Gastrocnemius medialis (tissue), 4 donors: ENCODE measurements at regions not wholly inside any gene's neighbourhood (a gene's known extent, or its start where the extent isn't known, plus 50 kb on each side); places are given as distances from the start of the nearest gene placed in this dataset.

Experiments
- ATAC-seq, 2 donors: fragments of 150-250 bp; one replicate each; pipeline ENCODE4 v1.9.1; 2016
- DNase-seq, 2 donors: peaks; one replicate each; pipeline ENCODE4 v3.0.0-alpha.2; 2019
- H3K27ac ChIP-seq, 4 donors: fragments of 200-600 bp; sonication (generic); 1 replicate in 1 of 4; 2 replicates in 3 of 4; pipeline ENCODE4 v1.5.1; 2016 to 2018; ENCODE audit warnings: mild to moderate bottlenecking in 2 of 4, moderate library complexity in 1 of 4
- H3K27me3 ChIP-seq, 3 donors: fragments of 200-600 bp; sonication (generic) in 2 of 3; 1 replicate in 1 of 3; 2 replicates in 2 of 3; pipeline versions ENCODE4 v1.5.1 to v1.6.0; 2016 to 2019; ENCODE audit warnings: mild to moderate bottlenecking in 1 of 3, moderate library complexity in 1 of 3
- H3K36me3 ChIP-seq, 2 donors: fragments of 200-600 bp; sonication (generic) in 1 of 2; one replicate each; pipeline ENCODE4 v1.5.1; 2017 to 2018
- H3K4me1 ChIP-seq, 2 donors: fragments of 200-600 bp; sonication (generic) in 1 of 2; one replicate each; pipeline ENCODE4 v1.5.1; 2016 to 2017; ENCODE audit warnings: mild to moderate bottlenecking in 2 of 2
- H3K4me3 ChIP-seq, 4 donors: fragments of 200-600 bp; sonication (generic) in 3 of 4; 1 replicate in 1 of 4; 2 replicates in 3 of 4; pipeline ENCODE4 v1.5.1; 2016 to 2019; ENCODE audit warnings: mild to moderate bottlenecking in 2 of 4
- H3K9me3 ChIP-seq, 3 donors: fragments of 200-600 bp; sonication (generic) in 2 of 3; 1 replicate in 1 of 3; 2 replicates in 2 of 3; pipeline ENCODE4 v1.5.1; 2016 to 2019
- CTCF ChIP-seq, 5 experiments: fragments of 450-650 bp in 3 of 5; fragments of 200-600 bp in 2 of 5; sonication (generic) in 2 of 5; IDR thresholded peaks in 4 of 5; conservative IDR thresholded peaks in 1 of 5; 1 replicate in 4 of 5; 2 replicates in 1 of 5; pipeline ENCODE4 v1.5.1; 2016 to 2019; ENCODE audit warnings: antibody characterized with exemption in 5 of 5, mild to moderate bottlenecking in 3 of 5, moderate library complexity in 3 of 5
- POLR2A ChIP-seq, 2 donors: fragments of 450-650 bp; IDR thresholded peaks; one replicate each; pipeline ENCODE4 v1.6.1; 2017; ENCODE audit warnings: antibody characterized with exemption in 2 of 2, mild to moderate bottlenecking in 2 of 2, moderate library complexity in 2 of 2
- in situ Hi-C, 4 donors: fragments of 200-750 bp; cut with MboI; loops; one replicate each; pipeline versions ENCODE4 v1.15.0 to v1.8.0; 2017; ENCODE audit warnings: low sequenced_read_pairs in 4 of 4
- intact Hi-C: fragments of 100-400 bp; cut with DNase I; formaldehyde crosslinking; loops from one replicate; pipeline ENCODE4 v1.15.1; 2023; ENCODE audit warnings: low total_unique reads

- ATAC-seq: no peak
- no peak for TF ChIP-seq POLR2A (IDR thresholded peaks at IDR 0.05)
- no peak for TF ChIP-seq CTCF (IDR thresholded peaks at IDR 0.05 in 4 of 5, conservative IDR thresholded peaks at IDR 0.05 in 1 of 5)
- intact Hi-C loops: loop anchor here (2.0 to 5.0 kb wide), 2 partner anchors 66 to 304 kb away; no protein-coding TSS in a partner anchor
Observed at GRCh38 chr2:45172760-45173392, 163.6 kb upstream of the SIX2 start.

GRCh38 chr2:45172142-45172541, 162.9 kb upstream of the SIX2 start:
- no peak for ATAC-seq
- DNase-seq: no peak
- Histone ChIP-seq H3K36me3 (no peaks in the 10 kb centered on the region), H3K4me3 (no peak overlapping the region), H3K9me3 (no peaks in the 10 kb centered on the region), H3K27ac (peak overlapping the region in 2 of 4 donors; percentile 26 to 57), H3K4me1 (peaks cover 6 to 10% of the 10 kb centered on the region in 2 donors), H3K27me3 (peaks cover 23 to 36% (median 25%) of the 10 kb centered on the region in 3 donors)
- no peak for TF ChIP-seq POLR2A (IDR thresholded peaks at IDR 0.05)
- no peak for TF ChIP-seq CTCF (IDR thresholded peaks at IDR 0.05 in 4 of 5, conservative IDR thresholded peaks at IDR 0.05 in 1 of 5)
- intact Hi-C loops (loop anchor here (2.0 to 5.0 kb wide), 2 partner anchors 67 to 305 kb away; no protein-coding TSS in a partner anchor), in situ Hi-C loops (loop anchor here in 2 of 4 donors (25.0 kb wide), 2 partner anchors 185 to 315 kb away; no protein-coding TSS in a partner anchor)

More at GRCh38 chr2:45172760-45173392, 163.6 kb upstream of the SIX2 start:
- peaks cover 16 to 29% (median 17%) of the 10 kb centered on the region in 3 donors for H3K27me3 ChIP-seq
- in situ Hi-C loops: loop anchor here in 2 of 4 donors (25.0 kb wide), 2 partner anchors 186 to 314 kb away; no protein-coding TSS in a partner anchor
- no peaks in the 10 kb centered on the region for H3K9me3 ChIP-seq
- no peak for DNase-seq
- no peak overlapping the region for H3K4me3 ChIP-seq
- H3K4me1 ChIP-seq: peaks cover 6 to 10% of the 10 kb centered on the region in 2 donors
- H3K36me3 ChIP-seq: no peaks in the 10 kb centered on the region
- H3K27ac ChIP-seq: peak overlapping the region; percentile 16 to 57 (median 40)

GRCh38 chr2:45171136-45171501, 161.9 kb upstream of the SIX2 start:
- in situ Hi-C loops: loop anchor here in 2 of 4 donors (25.0 kb wide), 2 partner anchors 184 to 316 kb away; no protein-coding TSS in a partner anchor
- Histone ChIP-seq H3K4me3 (peak overlapping the region in 2 of 4 donors; percentile 62 to 77), H3K27ac (peak overlapping the region in 3 of 4 donors; percentile 68 to 88 (median 72)), H3K27me3 (peaks cover 30 to 43% (median 32%) of the 10 kb centered on the region in 3 donors), H3K36me3 (no peaks in the 10 kb centered on the region), H3K4me1 (peaks cover 6 to 10% of the 10 kb centered on the region in 2 donors), H3K9me3 (no peaks in the 10 kb centered on the region)
- intact Hi-C loops: loop anchor here (2.0 to 5.0 kb wide), 2 partner anchors 162 to 306 kb away; partner anchors contain the start of gene SIX2
- no peak for TF ChIP-seq POLR2A (IDR thresholded peaks at IDR 0.05)
- TF ChIP-seq CTCF (IDR thresholded peaks at IDR 0.05 in 4 of 5, conservative IDR thresholded peaks at IDR 0.05 in 1 of 5): no peak
- DNase-seq (no peak), ATAC-seq (no peak)

- in situ Hi-C loops: loop anchor here in 2 of 4 donors (25.0 kb wide), 2 partner anchors 183 to 317 kb away; no protein-coding TSS in a partner anchor
- Histone ChIP-seq H3K27ac (peak overlapping the region; percentile 68 to 88 (median 74)), H3K9me3 (no peaks in the 10 kb centered on the region), H3K36me3 (no peaks in the 10 kb centered on the region), H3K27me3 (peaks cover 30 to 46% (median 35%) of the 10 kb centered on the region in 3 donors), H3K4me3 (peak overlapping the region; percentile 56 to 77 (median 62)), H3K4me1 (peaks cover 6 to 10% of the 10 kb centered on the region in 2 donors)
- intact Hi-C loops: loop anchor here (2.0 to 5.0 kb wide), 2 partner anchors 162 to 307 kb away; partner anchors contain the start of gene SIX2
- no peak for TF ChIP-seq POLR2A (IDR thresholded peaks at IDR 0.05)
- no peak for TF ChIP-seq CTCF (IDR thresholded peaks at IDR 0.05 in 4 of 5, conservative IDR thresholded peaks at IDR 0.05 in 1 of 5)
- DNase-seq (no peak), ATAC-seq (peak; percentile 3 to 4)
Observed at GRCh38 chr2:45170191-45171135, 161.2 kb upstream of the SIX2 start.
